HepG2 (cell line): ENCODE measurements at regions not wholly inside any gene's neighbourhood (a gene's known extent, or its start where the extent isn't known, plus 50 kb on each side); places are given as distances from the start of the nearest gene placed in this dataset.

ENCODE experiments used
- AKNA ChIP-seq: sonication (generic); formaldehyde crosslinking; IDR thresholded peaks from 2 replicates; pipeline ENCODE4 v1.4.0; 2020; ENCODE audit warnings: missing genetic modification reagents, borderline replicate concordance
- ASH2L ChIP-seq: fragments of 300-600, 200-600 bp; sonication (generic); IDR thresholded peaks from 2 replicates; pipeline ENCODE4 v1.7.0; 2017; ENCODE audit warnings: low read depth, mild to moderate bottlenecking, moderate library complexity, mixed read lengths, low read length; ENCODE audit not compliant: insufficient read length
- BRCA1 ChIP-seq: sonication (generic); formaldehyde crosslinking; IDR thresholded peaks from 2 replicates; pipeline ENCODE4 v1.4.0; 2020; ENCODE audit warnings: missing genetic modification reagents
- HMG20A ChIP-seq: IDR thresholded peaks from 2 replicates; pipeline ENCODE4 v1.6.1; 2016; ENCODE audit warnings: borderline replicate concordance
- IRF1 ChIP-seq: sonication (generic); formaldehyde crosslinking; IDR thresholded peaks from 2 replicates; pipeline ENCODE4 v1.4.0; 2020; ENCODE audit warnings: low read depth, mild to moderate bottlenecking, missing genetic modification reagents
- JUNB ChIP-seq: sonication (generic); formaldehyde crosslinking; IDR thresholded peaks from 2 replicates; pipeline ENCODE4 v1.8.0; 2022; ENCODE audit warnings: missing genetic modification reagents, mild to moderate bottlenecking, borderline replicate concordance
- KLF6 ChIP-seq: IDR thresholded peaks from 2 replicates; pipeline ENCODE4 v1.8.0; 2016; ENCODE audit warnings: missing biosample characterization, missing genetic modification reagents
- SAFB2 ChIP-seq: sonication (generic); formaldehyde crosslinking; IDR thresholded peaks from 2 replicates; pipeline ENCODE4 v1.5.1; 2020; ENCODE audit warnings: missing genetic modification reagents, low read depth, mild to moderate bottlenecking, borderline replicate concordance
- SALL1 ChIP-seq: sonication (generic); formaldehyde crosslinking; IDR thresholded peaks from 2 replicates; pipeline ENCODE4 v1.8.0; 2022; ENCODE audit warnings: mild to moderate bottlenecking, missing genetic modification reagents
- ZBTB10 ChIP-seq: sonication (generic); formaldehyde crosslinking; IDR thresholded peaks from 2 replicates; pipeline ENCODE4 v1.4.0; 2020; ENCODE audit warnings: missing genetic modification reagents, borderline replicate concordance
- ZNF143 ChIP-seq: sonication (generic); formaldehyde crosslinking; IDR thresholded peaks from 2 replicates; pipeline ENCODE4 v1.4.0; 2020; ENCODE audit warnings: missing genetic modification reagents
- ZNF30 ChIP-seq: sonication (generic); formaldehyde crosslinking; IDR thresholded peaks from 2 replicates; pipeline ENCODE4 v1.5.0; 2020; ENCODE audit warnings: mild to moderate bottlenecking, missing genetic modification reagents
- ZNF431 ChIP-seq: sonication (generic); formaldehyde crosslinking; IDR thresholded peaks from 2 replicates; pipeline ENCODE4 v1.9.0; 2022; ENCODE audit warnings: missing genetic modification reagents, low read depth, mild to moderate bottlenecking, borderline replicate concordance
- ZNF572 ChIP-seq: sonication (generic); formaldehyde crosslinking; IDR thresholded peaks from 2 replicates; pipeline ENCODE4 v1.5.1; 2020; ENCODE audit warnings: mild to moderate bottlenecking, missing genetic modification reagents
- TF ChIP-seq, protein P1 (sequence below): sonication (generic); formaldehyde crosslinking; IDR thresholded peaks from 2 replicates; pipeline ENCODE4 v1.4.0; 2020; ENCODE audit warnings: low read depth, missing genetic modification reagents

DNA sequence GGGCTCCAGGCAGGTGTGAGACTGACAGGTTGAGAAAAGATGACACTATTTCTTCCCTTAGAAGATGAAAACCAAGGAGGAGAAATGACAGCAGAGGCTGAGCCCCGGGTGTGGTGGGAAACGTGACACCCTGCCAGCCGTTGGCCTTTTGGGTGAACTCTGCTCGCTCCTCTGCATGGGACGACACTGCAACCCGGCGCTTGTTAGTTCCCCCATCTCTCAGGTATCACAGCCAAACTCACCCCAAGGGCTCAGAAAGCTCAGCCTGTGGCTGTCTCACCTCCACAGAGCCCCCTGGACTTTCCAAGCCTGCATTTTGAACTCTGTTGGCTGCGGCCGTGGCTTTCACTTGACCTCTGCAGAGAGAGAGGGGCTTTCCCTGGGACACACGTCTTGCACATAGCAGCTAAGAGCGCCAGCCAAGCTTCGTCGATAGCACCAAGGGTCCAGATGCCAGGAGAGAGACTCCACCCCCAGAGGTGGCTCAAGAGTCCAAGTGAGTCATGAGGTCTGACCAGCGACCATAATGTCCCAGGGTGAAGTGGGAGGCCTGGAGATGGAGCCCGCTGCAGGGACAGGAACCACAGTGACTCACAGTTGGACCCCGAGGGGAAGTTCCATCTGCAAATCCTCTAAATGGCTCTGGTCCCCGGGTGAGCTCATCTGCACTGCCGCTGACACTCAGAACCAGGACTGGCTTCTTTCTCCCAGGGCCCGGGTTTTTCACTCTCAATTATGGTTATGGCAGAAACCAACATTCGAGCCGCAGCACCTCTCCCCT, 301.9 kb downstream of the SOX9 start (continued):
- TF ChIP-seq, protein P1, sequence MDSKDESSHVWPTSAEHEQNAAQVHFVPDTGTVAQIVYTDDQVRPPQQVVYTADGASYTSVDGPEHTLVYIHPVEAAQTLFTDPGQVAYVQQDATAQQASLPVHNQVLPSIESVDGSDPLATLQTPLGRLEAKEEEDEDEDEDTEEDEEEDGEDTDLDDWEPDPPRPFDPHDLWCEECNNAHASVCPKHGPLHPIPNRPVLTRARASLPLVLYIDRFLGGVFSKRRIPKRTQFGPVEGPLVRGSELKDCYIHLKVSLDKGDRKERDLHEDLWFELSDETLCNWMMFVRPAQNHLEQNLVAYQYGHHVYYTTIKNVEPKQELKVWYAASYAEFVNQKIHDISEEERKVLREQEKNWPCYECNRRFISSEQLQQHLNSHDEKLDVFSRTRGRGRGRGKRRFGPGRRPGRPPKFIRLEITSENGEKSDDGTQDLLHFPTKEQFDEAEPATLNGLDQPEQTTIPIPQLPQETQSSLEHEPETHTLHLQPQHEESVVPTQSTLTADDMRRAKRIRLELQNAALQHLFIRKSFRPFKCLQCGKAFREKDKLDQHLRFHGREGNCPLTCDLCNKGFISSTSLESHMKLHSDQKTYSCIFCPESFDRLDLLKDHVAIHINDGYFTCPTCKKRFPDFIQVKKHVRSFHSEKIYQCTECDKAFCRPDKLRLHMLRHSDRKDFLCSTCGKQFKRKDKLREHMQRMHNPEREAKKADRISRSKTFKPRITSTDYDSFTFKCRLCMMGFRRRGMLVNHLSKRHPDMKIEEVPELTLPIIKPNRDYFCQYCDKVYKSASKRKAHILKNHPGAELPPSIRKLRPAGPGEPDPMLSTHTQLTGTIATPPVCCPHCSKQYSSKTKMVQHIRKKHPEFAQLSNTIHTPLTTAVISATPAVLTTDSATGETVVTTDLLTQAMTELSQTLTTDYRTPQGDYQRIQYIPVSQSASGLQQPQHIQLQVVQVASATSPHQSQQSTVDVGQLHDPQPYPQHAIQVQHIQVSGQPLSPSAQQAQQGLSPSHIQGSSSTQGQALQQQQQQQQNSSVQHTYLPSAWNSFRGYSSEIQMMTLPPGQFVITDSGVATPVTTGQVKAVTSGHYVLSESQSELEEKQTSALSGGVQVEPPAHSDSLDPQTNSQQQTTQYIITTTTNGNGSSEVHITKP (CRISPR knock-in tag) = peak; percentile 82
- TF ChIP-seq ZNF431 (peak; percentile 49; the same call in 1 of the 2 replicates), ASH2L (peak; percentile 70), SAFB2 (CRISPR knock-in tag) (no peak; the same call in 1 of the 2 replicates), ZBTB10 (no peak), ZNF572 (CRISPR knock-in tag) (no peak), SALL1 (CRISPR knock-in tag) (peak; percentile 88), KLF6 (CRISPR knock-in tag) (peak; percentile 48; the same call in 1 of the 2 replicates), ZNF30 (CRISPR knock-in tag) (no peak), BRCA1 (no peak; the same call in 1 of the 2 replicates), JUNB (CRISPR knock-in tag) (peak; percentile 82), ZNF143 (CRISPR knock-in tag) (no peak), HMG20A (CRISPR knock-in tag) (peak; percentile 83), AKNA (no peak), IRF1 (CRISPR knock-in tag) (no peak)
